Activated naive CD4-positive, alpha-beta T cell treated with anti-CD3 and anti-CD28 coated beads, Interleukin-2, amount 50 U/mL, for 72 hours (primary cell): ENCODE measurements at regions not wholly inside any gene's neighbourhood (a gene's known extent, or its start where the extent isn't known, plus 50 kb on each side); places are given as distances from the start of the nearest gene placed in this dataset.
A peak's percentile ranks its signal among the peaks of the same experiment; 100 is the strongest.

ENCODE experiments used
- ATAC-seq, 2 donors: fragments of 150-1000 bp; cut with Tn5 transposase; 2 replicates each; pipeline ENCODE4 v1.10.0; 2021; ENCODE audit warnings: mild to moderate bottlenecking in 2 of 2, moderate library complexity in 2 of 2
- DNase-seq, 2 donors: peaks; one replicate each; pipeline ENCODE4 v3.0.0; 2021 to 2022; ENCODE audit warnings: low spot score in 2 of 2
- H3K27ac Mint-ChIP-seq, 2 donors: one replicate each; pipeline ENCODE4 v1.8.0; 2022; ENCODE audit warnings: mild to moderate bottlenecking in 2 of 2, mixed read lengths in 2 of 2
- H3K36me3 Mint-ChIP-seq, 2 donors: one replicate each; pipeline ENCODE4 v1.8.0; 2022; ENCODE audit warnings: mixed read lengths in 2 of 2
- H3K9me3 Mint-ChIP-seq, 2 donors: one replicate each; pipeline ENCODE4 v1.8.0; 2022; ENCODE audit warnings: mixed read lengths in 2 of 2

- Mint-ChIP-seq H3K27ac (peak overlapping the region; percentile 83 to 91), H3K9me3 (peaks cover 8 to 11% of the 10 kb centered on the region in 2 donors), H3K36me3 (peaks cover 0 to 16% of the 10 kb centered on the region in 2 donors)
- ATAC-seq (peak in 1 of 2 donors; percentile 30), DNase-seq (no peak)
These were observed 62.2 kb upstream of the ST8SIA1 start for GRCh38 chr12:22396735-22397134.

- ATAC-seq (peak; percentile 70 to 72), DNase-seq (no peak)
- peak overlapping the region; percentile 83 to 88 for H3K27ac Mint-ChIP-seq
- peaks cover 6 to 7% of the 10 kb centered on the region in 2 donors for H3K9me3 Mint-ChIP-seq
- H3K36me3 Mint-ChIP-seq: peaks cover 0 to 12% of the 10 kb centered on the region in 2 donors
These were observed 61.7 kb upstream of the ST8SIA1 start for GRCh38 chr12:22396253-22396652.

GRCh38 chr12:22395666-22396065 lies 61.2 kb upstream of the ST8SIA1 start:
- Mint-ChIP-seq H3K9me3 (peaks cover 4% of the 10 kb centered on the region in 2 donors), H3K27ac (peak overlapping the region in 1 of 2 donors; percentile 83), H3K36me3 (peaks cover 0 to 6% of the 10 kb centered on the region in 2 donors)
- DNase-seq (no peak), ATAC-seq (peak in 1 of 2 donors; percentile 23)
